Natural killer cell (primary cell): ENCODE measurements at regions not wholly inside any gene's neighbourhood (a gene's known extent, or its start where the extent isn't known, plus 50 kb on each side); places are given as distances from the start of the nearest gene placed in this dataset.

Source experiments
- ATAC-seq, 3 donors: fragments of 150-1000 bp in 2 of 3; fragments of 200-7000 bp in 1 of 3; cut with Tn5 transposase; 1 replicate in 1 of 3; 2 replicates in 2 of 3; pipeline ENCODE4 v1.10.0; 2021; ENCODE audit warnings: mild to moderate bottlenecking in 2 of 3, moderate library complexity in 2 of 3
- DNase-seq, 2 donors: peaks; one replicate each; pipeline versions ENCODE4 v3.0.0 to v3.0.0-alpha.2; 2013 to 2021; ENCODE audit warnings: mixed read lengths in 1 of 2
- H3K27ac ChIP-seq: one replicate; pipeline ENCODE4 v1.5.1; 2013; ENCODE audit warnings: mild to moderate bottlenecking, low read length
- H3K27me3 ChIP-seq: one replicate; pipeline ENCODE4 v1.6.1; 2013; ENCODE audit warnings: low read length; ENCODE audit not compliant: control insufficient read depth, insufficient read depth
- H3K36me3 ChIP-seq: one replicate; pipeline ENCODE4 v1.6.1; 2013; ENCODE audit warnings: low read length; ENCODE audit not compliant: control insufficient read depth, insufficient read depth
- H3K4me1 ChIP-seq: one replicate; pipeline ENCODE4 v1.6.1; 2013; ENCODE audit warnings: low read length; ENCODE audit not compliant: control insufficient read depth, insufficient read depth
- H3K4me3 ChIP-seq: one replicate; pipeline ENCODE4 v1.5.1; 2013; ENCODE audit warnings: low read length
- H3K9me3 ChIP-seq: one replicate; pipeline ENCODE4 v1.6.1; 2013; ENCODE audit warnings: low read length; ENCODE audit not compliant: control insufficient read depth, insufficient read depth
- H3K27ac Mint-ChIP-seq, 2 donors: one replicate each; pipeline ENCODE4 v1.8.0; 2022; ENCODE audit warnings: mild to moderate bottlenecking in 2 of 2, mixed read lengths in 2 of 2, moderate library complexity in 1 of 2
- H3K27me3 Mint-ChIP-seq, 2 donors: one replicate each; pipeline ENCODE4 v1.8.0; 2022; ENCODE audit warnings: low read depth in 2 of 2, mixed read lengths in 2 of 2
- H3K36me3 Mint-ChIP-seq: one replicate; pipeline ENCODE4 v1.8.0; 2022; ENCODE audit warnings: mixed read lengths
- H3K4me1 Mint-ChIP-seq, 2 donors: one replicate each; pipeline ENCODE4 v1.8.0; 2022; ENCODE audit warnings: mixed read lengths in 2 of 2
- H3K4me3 Mint-ChIP-seq: one replicate; pipeline ENCODE4 v1.8.0; 2022; ENCODE audit warnings: mild to moderate bottlenecking, moderate library complexity, mixed read lengths
- H3K9me3 Mint-ChIP-seq, 2 donors: one replicate each; pipeline ENCODE4 v1.8.0; 2022; ENCODE audit warnings: mixed read lengths in 2 of 2
- WGBS: methylation state at CpG from one replicate; pipeline ENCODE4 v1.1.7; 2013; ENCODE audit warnings: missing lambda C conversion rate; ENCODE audit not compliant: insufficient coverage; 5-methylcytosine and 5-hydroxymethylcytosine counted together
- intact Hi-C: fragments of 100-400 bp; cut with micrococcal nuclease; formaldehyde crosslinking; loops from one replicate; pipeline ENCODE4 v1.14.2; 2022
- TF ChIP-seq, protein P1 (sequence below): fragments of 200-600 bp; IDR thresholded peaks from one replicate; pipeline ENCODE4 v1.8.0; 2022; ENCODE audit warnings: antibody characterized with exemption

DNA sequence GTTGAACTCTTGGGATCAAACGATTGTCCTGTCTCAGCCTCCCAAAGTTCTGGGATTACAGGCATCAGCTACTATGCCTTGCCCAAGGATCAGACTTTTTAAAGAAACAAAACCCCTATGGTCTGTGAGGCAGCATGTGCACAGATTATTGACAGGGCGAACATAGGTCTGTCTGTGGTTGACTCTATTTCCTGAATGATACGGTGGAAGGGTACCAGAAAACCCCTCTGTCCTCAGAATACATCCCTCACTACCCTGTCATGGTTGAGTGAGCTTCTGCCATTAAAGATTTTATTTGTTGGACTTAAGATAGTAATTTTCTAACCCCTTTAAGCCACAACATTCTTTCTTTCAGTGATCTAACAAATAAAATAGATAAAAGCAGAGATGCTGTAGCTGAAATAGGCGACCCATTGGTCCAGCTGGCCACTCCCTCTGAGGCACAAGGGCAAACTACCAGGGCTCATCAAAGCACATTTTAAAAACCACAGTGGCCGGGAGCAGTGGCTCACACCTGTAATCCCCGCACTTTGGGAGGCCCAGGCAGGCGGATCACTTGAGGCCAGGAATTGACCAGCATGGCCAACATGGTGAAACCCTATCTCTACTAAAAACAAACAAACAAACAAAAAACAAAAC is 84.9 kb upstream of the ANKRD55 start:
- WGBS: 66% methylated on average over 6 of the region's 7 CpGs
- H3K36me3 Mint-ChIP-seq: no peaks in the 10 kb centered on the region
- ATAC-seq: no peak
- no peak overlapping the region for H3K4me3 Mint-ChIP-seq
- no peak overlapping the region for H3K27ac Mint-ChIP-seq
- Histone ChIP-seq H3K4me3 (no peak overlapping the region), H3K36me3 (no peaks in the 10 kb centered on the region), H3K4me1 (no peaks in the 10 kb centered on the region), H3K27ac (no peak overlapping the region), H3K9me3 (no peaks in the 10 kb centered on the region), H3K27me3 (no peaks in the 10 kb centered on the region)
- no peak for DNase-seq
- no peaks in the 10 kb centered on the region for H3K4me1 Mint-ChIP-seq
- H3K27me3 Mint-ChIP-seq: no peaks in the 10 kb centered on the region
- TF ChIP-seq, protein P1, sequence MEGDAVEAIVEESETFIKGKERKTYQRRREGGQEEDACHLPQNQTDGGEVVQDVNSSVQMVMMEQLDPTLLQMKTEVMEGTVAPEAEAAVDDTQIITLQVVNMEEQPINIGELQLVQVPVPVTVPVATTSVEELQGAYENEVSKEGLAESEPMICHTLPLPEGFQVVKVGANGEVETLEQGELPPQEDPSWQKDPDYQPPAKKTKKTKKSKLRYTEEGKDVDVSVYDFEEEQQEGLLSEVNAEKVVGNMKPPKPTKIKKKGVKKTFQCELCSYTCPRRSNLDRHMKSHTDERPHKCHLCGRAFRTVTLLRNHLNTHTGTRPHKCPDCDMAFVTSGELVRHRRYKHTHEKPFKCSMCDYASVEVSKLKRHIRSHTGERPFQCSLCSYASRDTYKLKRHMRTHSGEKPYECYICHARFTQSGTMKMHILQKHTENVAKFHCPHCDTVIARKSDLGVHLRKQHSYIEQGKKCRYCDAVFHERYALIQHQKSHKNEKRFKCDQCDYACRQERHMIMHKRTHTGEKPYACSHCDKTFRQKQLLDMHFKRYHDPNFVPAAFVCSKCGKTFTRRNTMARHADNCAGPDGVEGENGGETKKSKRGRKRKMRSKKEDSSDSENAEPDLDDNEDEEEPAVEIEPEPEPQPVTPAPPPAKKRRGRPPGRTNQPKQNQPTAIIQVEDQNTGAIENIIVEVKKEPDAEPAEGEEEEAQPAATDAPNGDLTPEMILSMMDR: no peak
- H3K9me3 Mint-ChIP-seq: no peaks in the 10 kb centered on the region
- intact Hi-C loops: loop anchor here (10.0 kb wide), 1 partner anchor 383 kb away; no protein-coding TSS in a partner anchor

- intact Hi-C loops: loop anchor here (10.0 kb wide), 1 partner anchor 382 kb away; no protein-coding TSS in a partner anchor
- H3K4me3 Mint-ChIP-seq: no peak overlapping the region
- TF ChIP-seq, protein P1: no peak
- no peaks in the 10 kb centered on the region for H3K4me1 ChIP-seq
- no peaks in the 10 kb centered on the region for H3K9me3 ChIP-seq
- no peaks in the 10 kb centered on the region for H3K36me3 ChIP-seq
- H3K27ac Mint-ChIP-seq: no peak overlapping the region
- H3K36me3 Mint-ChIP-seq: no peaks in the 10 kb centered on the region
- DNase-seq (peak in 1 of 2 donors; percentile 32), ATAC-seq (no peak)
- H3K4me3 ChIP-seq: no peak overlapping the region
- no peaks in the 10 kb centered on the region for H3K9me3 Mint-ChIP-seq
- WGBS: 72% methylated on average over 3 of the region's 4 CpGs
- no peaks in the 10 kb centered on the region for H3K27me3 ChIP-seq
- H3K27ac ChIP-seq: no peak overlapping the region
- H3K27me3 Mint-ChIP-seq: no peaks in the 10 kb centered on the region
- H3K4me1 Mint-ChIP-seq: no peaks in the 10 kb centered on the region
Observed at GRCh38 chr5:56316299-56316994, 83.3 kb upstream of the ANKRD55 start.

DNA sequence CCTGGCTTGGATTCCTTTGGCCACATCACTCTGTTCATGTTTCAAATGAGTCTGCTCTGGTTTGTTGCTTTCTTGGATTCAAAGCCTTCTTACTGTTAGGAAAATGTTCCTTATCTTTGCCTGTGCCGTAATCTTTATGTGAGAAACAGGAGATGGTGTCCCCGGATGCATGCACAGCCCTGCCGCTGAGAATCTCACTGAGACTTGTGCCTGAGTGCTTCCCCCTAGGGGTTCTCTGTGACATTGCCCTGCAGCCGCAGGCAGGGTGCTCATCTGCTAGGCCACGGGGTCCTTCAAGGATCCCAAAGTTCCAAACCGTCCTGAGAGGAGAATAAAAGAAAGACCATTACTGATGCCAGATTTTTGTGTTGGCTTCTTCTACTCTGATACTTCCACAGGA is 81.4 kb upstream of the ANKRD55 start:
- Histone ChIP-seq H3K9me3 (no peaks in the 10 kb centered on the region), H3K27me3 (no peaks in the 10 kb centered on the region), H3K4me3 (no peak overlapping the region), H3K36me3 (no peaks in the 10 kb centered on the region), H3K4me1 (no peaks in the 10 kb centered on the region), H3K27ac (no peak overlapping the region)
- no peaks in the 10 kb centered on the region for H3K4me1 Mint-ChIP-seq
- H3K9me3 Mint-ChIP-seq: no peaks in the 10 kb centered on the region
- H3K27ac Mint-ChIP-seq: no peak overlapping the region
- H3K27me3 Mint-ChIP-seq: peaks cover 0 to 6% of the 10 kb centered on the region in 2 donors
- no peaks in the 10 kb centered on the region for H3K36me3 Mint-ChIP-seq
- peak; percentile 33 to 37 for DNase-seq
- ATAC-seq: no peak
- intact Hi-C loops: loop anchor here (10.0 kb wide), 1 partner anchor 380 kb away; no protein-coding TSS in a partner anchor
- WGBS: 74% methylated on average over 5 of the region's 6 CpGs
- H3K4me3 Mint-ChIP-seq: no peak overlapping the region
- TF ChIP-seq, protein P1: peak; percentile 64
